Amygdala (tissue), 56 donors: ENCODE measurements at regions not wholly inside any gene's neighbourhood (a gene's known extent, or its start where the extent isn't known, plus 50 kb on each side); places are given as distances from the start of the nearest gene placed in this dataset.

Experiments
- DNase-seq, 56 donors: peaks; one replicate each; lab custom pipeline; 2025; lab: John Stamatoyannopoulos, UW

DNA sequence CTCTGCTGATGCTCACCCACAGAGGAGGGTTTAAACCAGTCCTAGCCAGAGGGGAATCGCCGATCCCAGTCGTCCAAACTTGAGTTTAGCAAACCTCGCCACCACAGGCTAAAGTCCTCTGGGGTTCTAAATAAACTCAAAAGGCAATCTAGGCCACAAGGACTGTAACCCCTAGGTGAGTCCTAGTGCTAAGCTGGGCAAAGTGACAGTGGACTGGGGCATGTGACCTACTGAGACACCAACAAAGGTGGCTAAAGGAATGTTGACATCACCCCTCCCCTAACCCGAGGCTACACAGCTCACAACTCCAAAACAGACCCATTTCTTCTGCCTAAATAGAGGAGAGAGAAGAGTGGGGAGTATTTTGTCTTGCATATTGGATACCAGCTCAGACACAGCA is 142.8 kb upstream of the PRDX4 start:
- DNase-seq: no peak

DNA sequence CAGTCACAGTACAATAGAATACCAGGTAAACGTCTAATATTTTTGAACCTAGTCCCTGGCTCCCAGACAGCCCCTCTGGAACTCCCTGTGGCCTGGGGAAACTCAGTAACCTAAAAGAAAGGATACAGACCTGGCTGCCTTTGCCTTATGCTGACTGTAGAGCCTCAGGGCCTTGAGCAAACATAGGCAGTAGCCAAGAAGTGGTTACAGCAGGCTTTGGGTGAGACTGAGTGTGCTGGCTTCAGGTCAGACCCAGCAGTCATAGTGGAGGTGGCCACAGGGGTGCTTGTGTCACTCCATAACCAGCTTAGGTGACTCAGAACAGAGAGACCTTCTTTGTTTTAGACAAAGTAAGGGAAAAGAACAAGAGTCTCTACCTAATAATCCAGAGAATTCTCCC is 141.8 kb upstream of the PRDX4 start:
- DNase-seq: no peak

DNA sequence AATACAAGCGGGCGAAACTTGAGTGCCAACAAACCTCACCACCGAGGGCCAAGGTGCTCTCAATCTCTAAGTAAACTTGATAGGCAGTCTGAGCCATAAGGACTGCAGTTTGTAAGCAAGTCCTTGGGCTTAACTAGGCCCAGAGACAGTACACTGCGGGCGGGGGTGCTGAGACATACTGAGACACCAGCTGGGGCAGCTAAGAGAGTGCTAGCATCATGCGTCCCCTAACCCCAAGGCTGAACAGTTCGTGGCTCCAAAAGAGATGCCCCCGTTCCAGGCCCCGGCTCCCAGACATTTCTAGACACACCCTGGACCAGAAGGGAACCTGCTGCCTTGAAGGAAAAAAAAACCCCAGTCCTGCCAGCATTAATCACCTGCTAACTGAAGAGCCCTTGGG is 126.8 kb upstream of the PRDX4 start:
- no peak for DNase-seq

DNA sequence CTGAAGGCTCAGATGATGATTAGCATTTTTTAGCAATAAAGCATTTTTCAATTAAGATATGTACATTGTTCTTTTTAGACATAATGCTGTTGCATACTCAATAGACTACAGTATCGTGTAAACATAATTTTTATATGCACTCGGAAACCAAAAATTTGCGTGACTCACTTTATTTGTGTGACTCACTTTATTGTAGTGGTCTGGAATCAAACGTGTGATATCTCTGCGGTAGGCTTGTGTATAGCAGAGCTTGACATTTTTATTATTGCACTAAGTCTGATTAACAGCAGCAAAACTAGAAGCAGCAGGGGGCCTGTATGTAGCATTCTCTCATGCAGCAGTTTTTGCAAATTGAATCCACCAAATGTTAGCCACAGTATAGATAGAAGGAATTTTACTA is 119.1 kb upstream of the PRDX4 start:
- no peak for DNase-seq

DNA sequence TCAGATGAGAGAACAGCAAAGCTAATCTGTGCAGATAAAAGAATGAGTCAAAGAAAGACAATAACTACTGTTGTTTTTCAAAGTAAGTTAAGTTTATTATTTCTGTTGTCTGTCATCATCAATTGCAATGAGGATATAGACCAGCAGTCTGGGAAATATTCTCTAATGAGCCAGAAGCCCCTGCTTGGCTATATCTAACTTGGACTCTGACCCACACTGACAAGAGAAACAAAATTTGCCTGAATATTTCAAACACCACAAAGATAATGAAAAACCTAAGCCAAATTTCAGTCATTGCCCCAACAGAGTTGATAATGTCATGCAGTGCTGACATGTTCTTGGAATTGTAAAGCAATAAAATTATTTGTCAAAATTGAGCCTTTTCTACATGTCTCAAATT is 115.0 kb upstream of the PRDX4 start:
- no peak for DNase-seq

DNA sequence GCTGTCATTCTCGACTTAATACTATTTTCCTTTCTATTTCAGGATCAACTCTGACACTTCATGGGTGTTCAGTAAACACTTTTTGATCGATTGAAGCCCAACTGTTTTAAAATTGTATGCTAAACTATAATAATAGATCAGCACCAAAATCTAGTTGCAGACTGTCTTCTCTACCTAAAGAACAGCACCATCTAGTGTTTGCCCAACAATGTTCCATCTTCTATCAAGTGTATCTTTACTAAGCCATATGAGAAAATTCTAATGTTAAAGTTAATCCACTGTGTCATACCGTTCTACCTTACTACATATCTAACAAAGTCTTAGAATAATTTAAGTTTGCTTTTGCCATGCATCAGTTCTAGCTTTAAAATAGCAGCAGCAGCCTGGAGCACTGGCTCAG is 113.0 kb upstream of the PRDX4 start:
- no peak for DNase-seq

GRCh38 chrX:23557070-23557469 is 110.2 kb upstream of the PRDX4 start:
- DNase-seq: no peak

DNA sequence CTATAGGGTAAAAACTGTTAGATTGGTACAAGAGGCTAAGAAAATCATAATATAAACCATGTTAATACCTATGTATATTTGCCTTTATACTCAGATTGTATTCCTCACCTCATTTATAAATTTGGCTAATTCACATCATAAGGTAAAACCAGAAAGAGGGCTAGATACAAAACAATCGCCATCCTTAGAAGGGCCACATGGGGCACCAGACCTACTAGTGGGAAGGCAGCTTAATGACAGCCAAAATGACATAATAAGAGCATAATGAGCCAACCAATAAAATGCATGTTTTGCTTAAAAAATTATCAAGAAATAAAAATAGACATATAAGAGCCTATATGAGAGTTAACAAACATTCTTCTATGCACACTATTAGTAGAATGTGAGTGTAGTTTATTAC is 107.3 kb upstream of the PRDX4 start:
- no peak for DNase-seq

DNA sequence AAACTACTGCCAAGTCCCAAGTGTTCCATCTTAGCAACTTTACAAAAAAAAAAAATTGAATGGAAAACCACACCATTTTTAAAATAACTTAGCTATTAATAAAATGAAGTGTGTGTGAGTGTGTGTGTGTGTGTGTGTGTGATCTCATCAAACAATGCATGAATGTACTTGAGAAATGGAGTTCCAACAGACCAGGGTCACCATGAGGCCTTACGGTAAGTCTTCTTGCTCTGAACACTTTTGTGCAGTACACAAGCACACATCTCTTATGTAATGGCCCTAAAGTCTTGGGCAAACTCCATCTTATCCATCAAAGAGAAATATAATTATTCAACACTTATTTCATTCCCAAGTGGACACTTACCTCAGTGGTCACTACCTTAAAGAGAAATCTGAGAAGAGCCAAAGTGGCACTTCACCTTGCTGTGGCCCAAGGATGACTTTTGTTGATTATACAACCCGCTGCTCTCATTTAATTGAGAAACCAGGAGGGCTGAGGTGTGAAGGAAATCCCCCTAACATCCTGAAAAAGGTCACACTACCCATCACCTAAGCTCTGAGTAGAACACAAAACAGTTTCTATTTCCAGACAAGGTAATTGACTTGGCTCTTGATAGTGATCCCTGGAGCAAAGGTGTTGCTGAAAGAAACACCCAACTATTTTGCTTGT is 96.5 kb upstream of the PRDX4 start:
- DNase-seq: no peak

DNA sequence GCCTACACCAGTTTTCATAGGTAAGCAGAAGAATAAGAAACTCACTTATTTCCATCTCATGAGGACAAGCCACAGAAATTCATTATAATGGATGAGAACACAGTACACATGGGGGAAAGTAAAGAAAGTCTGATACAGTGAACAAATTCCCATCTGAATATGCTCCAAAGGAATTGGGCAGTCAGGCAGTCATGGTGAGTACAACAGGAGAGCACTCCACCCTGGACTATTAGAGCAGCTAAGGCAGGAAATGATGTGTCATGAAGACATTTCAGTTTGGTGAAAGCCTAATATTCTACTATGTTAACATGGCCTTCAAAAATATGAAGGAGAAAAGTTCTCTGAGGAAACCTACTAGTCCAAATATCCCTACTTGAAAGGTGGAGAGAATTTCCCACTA is 92.0 kb upstream of the PRDX4 start:
- no peak for DNase-seq

- DNase-seq: no peak
These were observed 89.2 kb upstream of the PRDX4 start for GRCh38 chrX:23578079-23578478.

- no peak for DNase-seq
These were observed 77.8 kb upstream of the PRDX4 start for GRCh38 chrX:23589496-23589895.

DNA sequence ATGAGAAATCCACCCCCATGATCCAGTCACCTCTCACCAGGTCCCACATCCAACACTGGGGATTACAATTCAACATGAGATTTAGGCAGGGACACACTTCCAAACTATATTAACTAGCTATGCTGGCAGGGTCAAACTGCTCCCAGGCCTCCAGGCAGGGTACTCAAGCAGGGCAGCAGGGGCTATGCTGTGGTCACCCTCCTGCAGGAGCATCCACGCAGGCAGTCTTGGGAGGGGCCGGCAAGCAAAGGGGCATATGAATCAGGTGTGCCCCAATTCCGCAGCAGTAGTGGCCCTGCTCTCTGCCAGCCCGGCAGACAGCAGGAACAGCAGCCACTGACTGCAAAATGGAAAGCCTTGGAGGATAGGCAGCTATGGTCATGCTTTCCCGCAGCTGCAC is 74.6 kb upstream of the PRDX4 start:
- DNase-seq: no peak

- no peak for DNase-seq
These were observed 68.7 kb upstream of the PRDX4 start for GRCh38 chrX:23598575-23598974.

DNA sequence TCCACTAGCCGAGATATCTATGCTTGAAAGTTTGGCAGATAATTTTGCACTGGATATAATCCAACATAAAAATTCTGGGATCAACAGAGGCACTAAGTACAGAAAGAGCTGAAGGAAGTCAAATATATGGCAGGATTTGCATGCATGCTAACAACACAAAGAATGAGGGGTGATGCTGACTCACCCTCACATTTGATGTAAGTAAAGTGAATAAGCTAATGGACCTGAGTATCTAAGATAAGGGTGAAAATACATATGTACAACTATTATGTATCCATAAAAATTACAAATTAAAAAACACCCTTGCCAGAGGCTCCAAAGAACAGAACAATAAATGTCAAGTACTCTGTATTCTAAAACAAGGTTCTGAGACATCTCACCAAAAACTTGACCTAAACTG is 63.8 kb upstream of the PRDX4 start:
- DNase-seq: no peak

- DNase-seq: no peak
These were observed 56.8 kb upstream of the PRDX4 start for GRCh38 chrX:23610495-23610894.

DNA sequence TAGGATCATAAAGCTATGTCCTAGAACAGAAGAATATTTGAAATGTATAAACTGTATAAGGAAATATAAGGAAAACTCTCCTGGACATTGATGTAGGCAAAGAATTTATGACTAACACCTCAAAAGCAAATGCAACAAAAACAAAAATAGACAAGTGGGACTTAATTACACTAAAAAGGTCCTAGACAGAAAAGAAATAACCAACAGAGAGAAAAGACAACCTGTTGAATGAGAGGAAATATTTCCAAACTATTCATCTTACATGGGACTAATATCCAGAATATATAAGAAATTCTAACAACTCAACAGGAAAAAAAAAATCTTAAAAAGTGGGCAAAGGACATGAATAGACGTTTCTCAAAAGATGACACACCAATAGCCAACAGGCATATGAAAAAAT is 54.4 kb upstream of the PRDX4 start:
- no peak for DNase-seq

- no peak for DNase-seq
These were observed 50.9 kb upstream of the PRDX4 start for GRCh38 chrX:23616361-23616760.
